ENCODE measurements at regions not wholly inside any gene's neighbourhood (a gene's known extent, or its start where the extent isn't known, plus 50 kb on each side); places are given as distances from the start of the nearest gene placed in this dataset.

- TF ChIP-seq CTCF (IDR thresholded peaks at IDR 0.05; ENCODE audit: insufficient read depth, low read length, poor library complexity, severe bottlenecking): no peak
- TF ChIP-seq EZH2phosphoT487 (conservative IDR thresholded peaks at IDR 0.05; ENCODE audit: low read length): no peak
Measured at GRCh38 chr1:172951730-172952365, 98.9 kb downstream of the TNFSF18 start.

Data from SU-DHL-6 (cell line).